HL-60/S4 (cell line): ENCODE measurements at regions not wholly inside any gene's neighbourhood (a gene's known extent, or its start where the extent isn't known, plus 50 kb on each side); places are given as distances from the start of the nearest gene placed in this dataset.
"Not testable (repeated sequence)": the region's sequence is repeated elsewhere in the genome, so short reads cannot be mapped to it uniquely, and the experiment has no call there.

Experiments
- in situ Hi-C: fragments of 300-500 bp; cut with MboI; formaldehyde crosslinking; loops from 2 replicates; pipeline ENCODE4 v1.14.3; 2022; ENCODE audit warnings: low sequenced_read_pairs

- in situ Hi-C loops, result no loop called here
These were observed 739.9 kb downstream of the DIAPH3 start for GRCh38 chr13:59423708-59424340.

- in situ Hi-C loops, result no loop called here
These were observed 739.1 kb downstream of the DIAPH3 start for GRCh38 chr13:59424661-59425060.

- in situ Hi-C loops, result no loop called here
These were observed 738.5 kb downstream of the DIAPH3 start for GRCh38 chr13:59425211-59425741.

DNA sequence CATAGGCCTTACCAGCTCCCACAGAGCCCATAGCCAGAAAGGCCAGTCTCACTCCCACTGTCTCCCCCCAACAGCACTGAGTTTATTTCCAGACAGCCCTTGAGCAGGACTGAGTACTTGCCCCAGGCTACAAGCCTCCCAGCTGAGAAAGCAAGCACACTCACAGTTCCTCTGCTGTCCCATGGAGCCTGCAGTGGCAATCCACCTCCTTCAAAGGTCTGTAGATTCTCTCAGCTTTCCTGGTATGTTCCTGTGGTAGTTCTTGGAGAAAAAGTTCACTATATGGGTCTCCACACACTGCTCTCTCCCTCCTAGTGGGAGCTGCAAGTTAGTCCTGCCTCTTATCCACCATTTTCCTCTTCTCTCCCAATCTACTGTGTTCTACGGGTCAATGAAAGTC is 728.7 kb downstream of the DIAPH3 start:
- in situ Hi-C loops, result no loop called here

DNA sequence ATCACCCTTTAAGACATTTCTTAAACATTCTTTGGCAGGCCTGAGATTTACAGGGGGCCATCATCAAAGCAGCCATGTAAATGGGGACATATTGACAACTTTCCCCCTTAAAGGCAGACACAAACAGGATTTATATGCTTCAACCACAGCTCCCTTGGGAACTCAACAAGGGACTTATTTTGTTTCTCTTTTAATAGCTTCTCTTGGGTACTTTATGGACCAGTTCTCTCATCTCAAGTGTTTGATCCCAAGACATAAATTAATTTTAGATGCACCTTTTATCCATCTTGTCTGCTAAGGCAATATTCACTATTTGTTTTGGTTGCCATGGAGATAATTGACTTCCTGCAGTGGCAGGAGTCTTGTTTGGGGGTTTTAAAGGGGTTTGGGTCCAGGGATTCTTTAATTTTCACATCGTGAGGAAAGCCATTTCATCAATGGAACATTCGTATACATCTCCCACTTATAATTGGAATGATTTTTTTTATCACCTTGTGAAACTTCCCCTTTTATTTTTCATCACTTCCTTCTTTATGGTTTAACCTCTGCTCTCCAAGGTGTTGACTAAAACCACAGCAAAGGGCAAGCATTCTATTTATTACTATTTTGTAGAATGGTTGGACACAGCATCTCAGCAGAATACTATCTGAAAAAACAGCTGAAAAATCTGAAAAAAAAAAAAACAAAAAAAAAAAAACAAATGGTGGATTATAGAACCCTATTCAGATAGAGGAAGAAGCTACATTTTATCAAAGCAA is 726.0 kb downstream of the DIAPH3 start:
- in situ Hi-C loops, result no loop called here

- in situ Hi-C loops, result no loop called here
These were observed 723.8 kb downstream of the DIAPH3 start for GRCh38 chr13:59439776-59440428.

DNA sequence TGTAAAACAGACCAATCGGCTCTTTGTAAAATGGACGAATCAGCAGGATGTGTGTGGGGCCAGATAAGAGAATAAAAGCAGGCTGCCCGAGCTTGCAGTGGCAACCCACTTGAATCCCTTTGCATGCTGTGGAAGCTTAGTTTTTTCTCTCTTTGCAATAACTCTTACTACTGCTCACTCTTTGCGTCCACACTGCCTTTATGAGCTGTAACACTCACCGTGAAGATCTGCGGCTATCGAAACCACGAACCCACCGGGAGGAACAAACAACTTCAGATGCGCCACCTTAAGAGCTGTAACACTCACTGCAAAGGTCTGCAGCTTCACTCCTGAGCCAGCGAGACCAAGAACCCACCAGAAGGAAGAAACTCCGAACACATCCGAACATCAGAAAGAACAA is 722.7 kb downstream of the DIAPH3 start:
- in situ Hi-C loops, result not testable (repeated sequence)

- in situ Hi-C loops, result no loop called here
These were observed 722.0 kb downstream of the DIAPH3 start for GRCh38 chr13:59441596-59442280.

- in situ Hi-C loops, result no loop called here
These were observed 721.3 kb downstream of the DIAPH3 start for GRCh38 chr13:59442461-59442860.

DNA sequence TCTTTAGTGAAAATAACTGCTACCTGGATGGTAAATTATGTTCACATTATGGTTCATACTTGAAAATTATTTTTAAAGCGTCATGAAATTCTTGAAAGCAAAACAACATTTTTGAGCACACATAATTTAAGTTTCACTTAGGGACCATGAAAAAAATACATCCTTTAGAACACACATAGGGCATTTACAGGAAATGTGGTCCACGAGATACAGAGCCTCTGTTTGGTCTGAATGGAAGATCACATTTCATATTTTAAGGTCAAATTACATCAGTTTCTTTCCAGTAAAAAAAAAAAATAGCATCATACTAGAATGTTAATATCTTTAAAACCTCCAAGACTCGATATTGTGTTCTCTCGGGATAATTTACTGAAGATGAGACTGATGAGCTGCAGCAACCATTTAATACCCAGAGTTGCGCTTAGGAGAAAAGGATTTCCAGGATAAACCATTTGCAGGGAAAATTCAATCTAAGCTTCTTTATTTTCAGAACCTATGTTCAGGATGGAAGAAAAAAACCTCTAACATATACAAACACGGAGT is 720.7 kb downstream of the DIAPH3 start:
- in situ Hi-C loops, result no loop called here

DNA sequence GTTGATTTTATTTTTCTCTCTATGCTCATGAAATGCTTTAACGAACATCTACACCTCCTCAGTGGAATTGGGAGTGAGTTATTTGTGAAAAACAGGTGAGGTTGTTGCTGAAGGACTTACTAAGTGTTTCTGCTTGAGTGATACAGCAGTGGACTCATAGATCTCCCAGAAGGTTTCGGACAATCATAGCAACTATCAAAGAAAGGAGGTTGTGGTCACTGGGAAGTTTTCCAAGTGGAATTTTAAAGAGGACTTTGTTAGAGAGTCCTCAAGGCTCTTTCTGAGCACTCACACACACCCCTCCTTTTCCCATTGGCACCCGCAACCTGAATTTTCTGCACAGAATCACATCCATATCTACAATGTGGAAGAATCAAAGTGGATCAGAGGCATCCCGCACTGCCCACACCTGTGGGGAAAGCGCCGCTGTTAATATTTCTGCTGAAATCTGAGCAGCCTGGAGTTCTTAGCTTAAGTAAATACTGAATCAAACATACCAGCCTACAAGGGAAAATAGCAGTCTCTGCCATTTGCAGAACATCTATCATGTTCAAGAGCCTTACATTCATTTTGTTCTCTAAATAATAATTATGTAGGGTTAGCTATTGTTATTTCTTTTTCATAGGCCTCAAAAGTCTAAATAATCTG is 719.4 kb downstream of the DIAPH3 start:
- in situ Hi-C loops, result no loop called here

DNA sequence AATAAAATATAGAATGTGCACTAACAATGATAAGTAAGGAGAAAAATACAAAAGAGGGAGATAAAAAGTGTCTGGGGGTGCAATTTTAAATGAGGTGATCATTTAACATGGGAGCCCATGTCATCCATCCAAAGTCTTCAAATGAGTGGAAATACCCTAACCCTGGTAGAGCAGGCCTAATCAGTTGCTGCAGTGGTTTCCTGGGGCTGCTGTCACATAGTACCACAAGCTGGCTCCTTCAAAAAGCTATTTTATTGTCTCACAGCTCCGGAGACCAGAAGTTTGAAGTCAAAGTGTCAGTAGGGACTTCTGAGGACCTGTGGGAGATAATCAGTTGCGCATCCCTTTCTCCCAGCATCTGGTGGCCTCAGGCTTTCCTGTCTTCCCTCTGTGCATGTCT is 717.9 kb downstream of the DIAPH3 start:
- in situ Hi-C loops, result no loop called here

DNA sequence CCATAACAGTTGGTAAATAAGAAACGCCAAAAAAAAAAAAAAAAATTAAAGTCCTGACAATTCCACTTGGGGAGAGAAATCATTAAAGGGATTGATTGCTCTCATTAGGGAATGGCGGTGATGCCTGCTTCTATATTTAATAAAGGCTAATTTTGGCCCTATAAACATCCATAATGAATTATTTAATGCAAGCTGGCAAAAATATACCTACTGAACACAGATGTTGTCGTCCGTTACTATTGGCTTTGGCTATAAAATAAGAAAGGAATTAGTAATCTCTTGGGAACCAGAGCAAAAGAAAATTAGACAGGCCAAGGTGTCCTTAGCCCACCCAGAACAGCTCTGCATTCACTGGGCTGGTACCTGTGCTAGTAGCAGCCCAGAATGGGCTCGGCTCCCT is 717.3 kb downstream of the DIAPH3 start:
- in situ Hi-C loops, result no loop called here

- in situ Hi-C loops, result no loop called here
These were observed 716.7 kb downstream of the DIAPH3 start for GRCh38 chr13:59447031-59447430.

- in situ Hi-C loops, result no loop called here
These were observed 715.7 kb downstream of the DIAPH3 start for GRCh38 chr13:59447846-59448620.

DNA sequence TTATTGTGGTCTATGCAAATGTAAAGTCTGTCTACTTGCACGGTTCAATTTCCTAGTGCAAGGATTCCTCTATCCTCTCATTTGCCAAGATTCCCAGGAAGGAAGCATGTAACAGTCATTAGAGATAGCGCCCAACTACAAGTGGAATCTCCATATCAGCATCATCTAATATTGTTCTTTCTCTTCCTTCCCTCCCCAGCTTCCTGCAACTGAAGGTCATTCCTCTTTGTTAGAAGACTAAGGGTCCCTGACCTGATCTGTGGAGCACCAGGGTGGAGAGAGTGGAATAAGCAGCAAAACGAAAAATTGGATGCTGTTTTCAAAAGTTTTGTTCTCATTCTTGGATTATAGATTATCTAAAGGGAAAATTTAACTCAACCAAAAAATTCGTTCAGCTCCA is 714.0 kb downstream of the DIAPH3 start:
- in situ Hi-C loops, result no loop called here

- in situ Hi-C loops, result no loop called here
These were observed 713.5 kb downstream of the DIAPH3 start for GRCh38 chr13:59450229-59450628.

DNA sequence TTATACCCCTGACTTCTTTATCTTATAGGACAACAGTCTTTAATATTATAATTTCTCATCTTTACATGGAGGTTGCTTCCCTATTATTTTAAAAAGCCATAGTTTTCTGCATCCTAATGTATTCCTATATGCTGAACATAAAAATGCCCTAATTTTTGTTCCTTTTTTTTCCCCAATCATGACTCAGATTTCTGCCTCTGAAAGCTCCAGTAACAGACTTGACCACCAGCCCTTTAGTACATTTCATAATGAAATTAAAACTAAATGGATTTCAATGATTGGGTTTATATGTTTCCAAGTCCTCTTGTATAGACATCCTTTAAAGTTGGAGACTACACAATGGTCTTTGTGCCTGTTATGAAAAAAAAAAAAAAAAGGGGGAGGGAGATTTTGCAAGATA is 712.5 kb downstream of the DIAPH3 start:
- in situ Hi-C loops, result no loop called here

DNA sequence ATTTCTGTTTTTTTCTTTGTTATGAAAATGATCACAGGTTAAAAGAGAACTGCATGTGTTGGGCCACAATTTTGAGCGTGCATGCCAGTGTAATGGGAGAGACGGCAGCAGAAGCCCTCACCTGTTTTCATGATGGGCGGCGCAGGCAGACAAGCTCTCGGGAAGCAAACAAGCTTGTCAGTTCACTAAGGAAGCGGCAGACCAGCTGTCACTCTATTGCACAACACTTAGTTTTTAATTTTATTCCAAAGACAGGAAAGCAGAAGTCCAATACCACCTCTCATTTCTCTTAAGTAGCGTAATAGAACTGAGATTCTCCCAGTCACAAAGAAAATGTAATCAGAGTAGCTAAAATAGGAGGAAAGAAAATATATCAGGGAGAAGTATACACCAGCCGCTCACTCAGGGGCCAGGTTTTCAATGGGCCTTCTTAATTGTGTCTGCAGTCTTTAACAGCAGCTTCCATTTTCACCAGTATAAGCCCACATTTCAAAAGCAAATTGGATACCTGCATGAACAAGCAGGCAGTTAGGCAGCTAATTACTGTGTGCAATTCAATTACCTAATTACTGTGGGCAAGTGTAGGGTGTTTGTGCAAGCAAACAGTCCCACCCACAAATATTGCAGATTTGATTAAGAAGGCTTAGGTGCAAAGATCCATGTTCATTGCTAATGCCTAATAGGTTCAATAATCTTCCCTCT is 711.4 kb downstream of the DIAPH3 start:
- in situ Hi-C loops, result no loop called here
